Suprapubic skin (tissue), 4 donors: ENCODE measurements at regions not wholly inside any gene's neighbourhood (a gene's known extent, or its start where the extent isn't known, plus 50 kb on each side); places are given as distances from the start of the nearest gene placed in this dataset.

Experiments used
- DNase-seq, 2 donors: peaks; one replicate each; pipeline ENCODE4 v3.0.0-alpha.2; 2019; ENCODE audit warnings: low spot score in 2 of 2
- H3K27ac ChIP-seq: fragments of 200-600 bp; sonication (generic); one replicate; pipeline ENCODE4 v1.5.1; 2019
- H3K27me3 ChIP-seq: fragments of 200-600 bp; sonication (generic); one replicate; pipeline ENCODE4 v1.5.1; 2019
- H3K36me3 ChIP-seq: fragments of 200-600 bp; sonication (generic); one replicate; pipeline ENCODE4 v1.5.1; 2019
- H3K4me1 ChIP-seq: fragments of 200-600 bp; sonication (generic); one replicate; pipeline ENCODE4 v1.5.1; 2019
- H3K4me3 ChIP-seq: fragments of 200-600 bp; sonication (generic); one replicate; pipeline ENCODE4 v1.5.1; 2019; ENCODE audit warnings: mild to moderate bottlenecking
- H3K9me3 ChIP-seq: fragments of 200-600 bp; sonication (generic); one replicate; pipeline ENCODE4 v1.5.1; 2019
- EP300 ChIP-seq: sonication (generic); formaldehyde crosslinking; IDR thresholded peaks from one replicate; pipeline ENCODE4 v1.6.1; 2017; ENCODE audit warnings: antibody characterized with exemption
- POLR2A ChIP-seq, 2 donors: fragments of 450-650 bp; IDR thresholded peaks; one replicate each; pipeline ENCODE4 v1.6.1; 2017; ENCODE audit warnings: antibody characterized with exemption in 2 of 2, mild to moderate bottlenecking in 2 of 2, moderate library complexity in 2 of 2
- POLR2AphosphoS5 ChIP-seq, 3 donors: sonication (generic); formaldehyde crosslinking; IDR thresholded peaks; one replicate each; pipeline ENCODE4 v1.6.1; 2017; ENCODE audit warnings: antibody characterized with exemption in 3 of 3
- WGBS: methylation state at CpG from one replicate; pipeline ENCODE4 v1.1.5; 2018; 5-methylcytosine and 5-hydroxymethylcytosine counted together
- TF ChIP-seq, protein P1 (sequence below), 2 donors: fragments of 200-600 bp in 1 of 2; fragments of 450-650 bp in 1 of 2; sonication (generic) in 1 of 2; IDR thresholded peaks; one replicate each; pipeline ENCODE4 v1.5.1; 2016 to 2019; ENCODE audit warnings: antibody characterized with exemption in 2 of 2, mild to moderate bottlenecking in 1 of 2, moderate library complexity in 1 of 2

DNA sequence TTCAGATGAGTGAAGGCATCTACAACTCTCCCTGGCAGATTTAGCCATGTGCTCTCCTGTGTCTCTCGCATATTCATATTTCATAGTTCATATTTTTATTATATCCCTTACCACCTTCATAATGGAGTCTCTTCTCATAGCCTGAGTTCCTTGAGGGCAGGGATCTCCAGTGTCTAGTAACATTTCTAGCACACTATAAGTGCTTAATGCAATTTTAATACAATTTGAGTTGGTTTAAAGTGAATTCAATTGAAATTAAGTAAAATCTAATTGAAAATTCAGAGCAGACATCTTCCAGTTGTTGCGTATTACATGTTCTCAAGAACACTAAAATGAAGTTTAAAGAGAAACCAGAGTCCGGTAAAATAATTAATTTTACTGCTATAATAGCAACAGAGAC is 163.6 kb upstream of the GNAI1 start:
- no peaks in the 10 kb centered on the region for H3K4me1 ChIP-seq
- H3K27me3 ChIP-seq: no peaks in the 10 kb centered on the region
- no peak for DNase-seq
- no peak overlapping the region for H3K4me3 ChIP-seq
- H3K27ac ChIP-seq: no peak overlapping the region
- TF ChIP-seq POLR2A (IDR thresholded peaks at IDR 0.05): no peak
- TF ChIP-seq, protein P1, sequence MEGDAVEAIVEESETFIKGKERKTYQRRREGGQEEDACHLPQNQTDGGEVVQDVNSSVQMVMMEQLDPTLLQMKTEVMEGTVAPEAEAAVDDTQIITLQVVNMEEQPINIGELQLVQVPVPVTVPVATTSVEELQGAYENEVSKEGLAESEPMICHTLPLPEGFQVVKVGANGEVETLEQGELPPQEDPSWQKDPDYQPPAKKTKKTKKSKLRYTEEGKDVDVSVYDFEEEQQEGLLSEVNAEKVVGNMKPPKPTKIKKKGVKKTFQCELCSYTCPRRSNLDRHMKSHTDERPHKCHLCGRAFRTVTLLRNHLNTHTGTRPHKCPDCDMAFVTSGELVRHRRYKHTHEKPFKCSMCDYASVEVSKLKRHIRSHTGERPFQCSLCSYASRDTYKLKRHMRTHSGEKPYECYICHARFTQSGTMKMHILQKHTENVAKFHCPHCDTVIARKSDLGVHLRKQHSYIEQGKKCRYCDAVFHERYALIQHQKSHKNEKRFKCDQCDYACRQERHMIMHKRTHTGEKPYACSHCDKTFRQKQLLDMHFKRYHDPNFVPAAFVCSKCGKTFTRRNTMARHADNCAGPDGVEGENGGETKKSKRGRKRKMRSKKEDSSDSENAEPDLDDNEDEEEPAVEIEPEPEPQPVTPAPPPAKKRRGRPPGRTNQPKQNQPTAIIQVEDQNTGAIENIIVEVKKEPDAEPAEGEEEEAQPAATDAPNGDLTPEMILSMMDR (IDR thresholded peaks at IDR 0.05): no peak
- no peak for TF ChIP-seq POLR2AphosphoS5 (IDR thresholded peaks at IDR 0.05)
- TF ChIP-seq EP300: no peak
- H3K36me3 ChIP-seq: no peaks in the 10 kb centered on the region
- no peaks in the 10 kb centered on the region for H3K9me3 ChIP-seq
- WGBS: 94% methylated on average over 3 of the region's 3 CpGs

DNA sequence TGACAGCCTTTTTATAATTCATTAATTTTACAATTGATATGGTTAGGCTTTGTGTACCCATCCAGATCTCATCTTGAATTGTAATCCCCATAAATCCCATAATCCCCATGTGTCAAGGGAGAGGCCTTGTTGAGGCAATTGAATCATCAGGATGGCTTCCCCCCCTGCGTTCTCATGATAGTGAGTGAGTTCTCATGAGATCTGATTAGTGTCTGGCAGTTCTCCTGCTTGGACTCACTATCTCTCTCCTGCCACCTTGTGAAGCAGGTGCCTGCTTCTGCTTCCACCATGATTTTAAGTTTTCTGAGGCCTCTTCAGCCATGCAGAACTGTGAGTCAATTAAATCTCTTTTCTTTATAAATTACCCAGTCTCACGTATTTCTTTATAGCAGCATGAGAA is 165.7 kb upstream of the GNAI1 start:
- Histone ChIP-seq H3K4me3 (no peak overlapping the region), H3K27ac (no peak overlapping the region), H3K9me3 (no peaks in the 10 kb centered on the region), H3K27me3 (no peaks in the 10 kb centered on the region), H3K4me1 (no peaks in the 10 kb centered on the region), H3K36me3 (no peaks in the 10 kb centered on the region)
- WGBS: 78% methylated on average over 2 of the region's 2 CpGs
- no peak for DNase-seq
- TF ChIP-seq, protein P1 (IDR thresholded peaks at IDR 0.05): no peak

DNA sequence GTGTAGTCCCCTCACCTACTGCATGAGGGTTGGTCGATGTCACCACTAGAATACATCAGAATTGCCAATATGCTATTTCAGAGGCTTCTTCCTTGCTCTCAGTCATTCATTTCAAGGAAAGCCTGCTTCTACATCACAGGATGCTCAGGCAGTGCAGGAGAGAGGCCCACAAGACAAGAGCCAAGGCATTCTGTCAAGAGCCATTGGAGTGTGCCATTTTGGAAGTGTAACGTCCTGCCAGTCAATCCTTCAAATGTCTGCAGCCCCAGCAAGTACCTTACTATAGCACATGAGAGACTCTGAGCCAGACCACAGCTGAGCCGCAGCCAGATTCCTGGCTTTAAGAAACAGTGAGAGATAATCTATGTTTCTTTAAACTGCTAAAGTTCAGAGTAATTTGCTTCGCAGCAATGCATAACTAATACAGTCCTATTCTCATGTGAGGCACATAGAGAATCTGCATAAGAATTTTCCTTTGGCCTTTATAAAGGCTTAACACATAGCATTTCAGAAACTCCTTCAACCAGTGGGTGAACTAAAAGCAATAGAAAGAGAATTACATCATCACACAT is 166.5 kb upstream of the GNAI1 start:
- TF ChIP-seq EP300 (no peak), POLR2A (IDR thresholded peaks at IDR 0.05) (no peak), POLR2AphosphoS5 (IDR thresholded peaks at IDR 0.05) (no peak)
- TF ChIP-seq, protein P1 (IDR thresholded peaks at IDR 0.05): no peak
- no peaks in the 10 kb centered on the region for H3K4me1 ChIP-seq
- H3K27me3 ChIP-seq: no peaks in the 10 kb centered on the region
- H3K36me3 ChIP-seq: no peaks in the 10 kb centered on the region
- no peak overlapping the region for H3K27ac ChIP-seq
- no peaks in the 10 kb centered on the region for H3K9me3 ChIP-seq
- WGBS: 95% methylated on average over 3 of the region's 4 CpGs
- DNase-seq: no peak
- H3K4me3 ChIP-seq: no peak overlapping the region

DNA sequence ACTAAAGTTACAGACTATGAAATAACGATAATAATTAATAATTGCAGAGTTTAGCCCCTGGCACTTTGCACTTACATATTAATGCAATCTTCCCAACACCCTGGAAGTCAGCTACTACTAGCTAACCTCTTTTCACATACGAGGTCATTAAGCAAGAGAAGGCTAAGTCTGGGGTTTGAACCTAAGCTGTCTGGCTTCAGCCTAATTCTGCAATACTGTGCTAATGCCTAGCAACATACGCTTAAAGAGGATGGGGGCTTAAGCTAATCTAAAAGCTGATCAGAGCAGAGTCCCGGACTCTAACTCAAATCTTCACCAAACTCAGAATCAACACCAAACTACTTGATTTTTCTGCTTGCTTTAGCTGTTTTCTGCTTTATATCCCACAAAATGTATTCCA is 168.7 kb upstream of the GNAI1 start:
- Histone ChIP-seq H3K4me3 (no peak overlapping the region), H3K4me1 (no peaks in the 10 kb centered on the region), H3K9me3 (no peaks in the 10 kb centered on the region), H3K27ac (no peak overlapping the region), H3K36me3 (no peaks in the 10 kb centered on the region), H3K27me3 (no peaks in the 10 kb centered on the region)
- DNase-seq: no peak
- whole genome bisulfite sequencing: 81% methylated on average over 4 of the region's 4 CpGs
- TF ChIP-seq EP300 (no peak), POLR2A (IDR thresholded peaks at IDR 0.05) (no peak)

DNA sequence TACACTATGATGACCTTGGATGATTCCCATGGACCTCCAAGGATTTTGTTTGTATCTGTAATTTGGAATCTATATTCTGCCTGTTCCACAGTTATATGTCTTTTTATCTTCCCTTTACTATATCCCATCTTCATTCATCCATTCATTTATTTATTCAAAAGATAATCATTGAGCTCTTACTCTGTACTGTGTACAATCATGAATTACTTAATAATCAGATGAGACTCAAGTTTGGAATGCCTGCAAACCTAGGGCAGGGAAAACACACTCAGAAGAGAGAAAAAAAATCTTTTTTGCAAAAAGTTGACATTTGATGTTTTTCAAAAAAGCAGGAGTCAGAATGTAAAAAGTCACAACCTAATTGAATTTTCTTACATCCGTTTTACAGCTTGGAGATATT is 170.2 kb upstream of the GNAI1 start:
- Histone ChIP-seq H3K9me3 (no peaks in the 10 kb centered on the region), H3K36me3 (no peaks in the 10 kb centered on the region), H3K4me1 (no peaks in the 10 kb centered on the region), H3K4me3 (no peak overlapping the region), H3K27me3 (no peaks in the 10 kb centered on the region), H3K27ac (no peak overlapping the region)
- WGBS: 81% methylated on average over 1 of the region's 1 CpG
- DNase-seq: no peak
- TF ChIP-seq EP300 (no peak), POLR2A (IDR thresholded peaks at IDR 0.05) (no peak), POLR2AphosphoS5 (IDR thresholded peaks at IDR 0.05) (no peak)
- TF ChIP-seq, protein P1 (IDR thresholded peaks at IDR 0.05): no peak

DNA sequence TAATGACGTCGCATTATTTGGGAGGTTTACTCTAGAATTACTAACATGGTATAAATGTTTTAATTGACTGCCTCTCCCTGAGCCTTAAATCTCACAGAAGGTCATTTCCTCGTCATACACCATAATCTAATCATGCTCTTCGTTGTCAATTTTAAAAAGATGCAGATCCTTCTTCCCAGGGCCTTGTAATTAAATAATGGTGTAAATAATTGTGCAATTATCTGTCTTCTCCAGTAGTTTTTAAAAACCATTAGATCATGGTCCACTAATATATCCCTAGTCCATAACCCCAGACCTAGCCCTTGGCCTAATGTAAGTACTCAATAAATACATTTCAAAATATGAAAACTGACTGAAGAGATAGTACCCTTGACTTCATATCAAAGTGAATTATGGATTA is 181.5 kb upstream of the GNAI1 start:
- no peaks in the 10 kb centered on the region for H3K4me1 ChIP-seq
- H3K27ac ChIP-seq: no peak overlapping the region
- no peaks in the 10 kb centered on the region for H3K9me3 ChIP-seq
- no peaks in the 10 kb centered on the region for H3K36me3 ChIP-seq
- TF ChIP-seq POLR2A (IDR thresholded peaks at IDR 0.05) (no peak), POLR2AphosphoS5 (IDR thresholded peaks at IDR 0.05) (no peak), EP300 (no peak)
- TF ChIP-seq, protein P1 (IDR thresholded peaks at IDR 0.05): no peak
- no peaks in the 10 kb centered on the region for H3K27me3 ChIP-seq
- 66% methylated on average over 4 of the region's 4 CpGs for WGBS
- no peak overlapping the region for H3K4me3 ChIP-seq
- no peak for DNase-seq
